Stimulated activated CD4-positive, alpha-beta T cell treated with anti-CD3 and anti-CD28 coated beads, Interleukin-4, amount 100 ng/mL, for 1 hour (primary cell): ENCODE measurements at regions not wholly inside any gene's neighbourhood (a gene's known extent, or its start where the extent isn't known, plus 50 kb on each side); places are given as distances from the start of the nearest gene placed in this dataset.

Experiments
- DNase-seq: peaks from one replicate; pipeline ENCODE4 v3.0.0-alpha.2; 2020

- DNase-seq, result no peak
Measured at GRCh38 chr13:109509154-109509900, 277.1 kb downstream of the IRS2 start.

- DNase-seq, result no peak
Measured at GRCh38 chr13:109500146-109500773, 286.1 kb downstream of the IRS2 start.

GRCh38 chr13:109497917-109498316, 288.5 kb downstream of the IRS2 start:
- DNase-seq, result no peak

GRCh38 chr13:109496216-109496615, 290.2 kb downstream of the IRS2 start:
- DNase-seq, result no peak

- DNase-seq, result no peak
Measured at GRCh38 chr13:109494925-109495369, 291.4 kb downstream of the IRS2 start.

- no peak for DNase-seq
Measured at GRCh38 chr13:109485136-109485794, 301.1 kb downstream of the IRS2 start.

GRCh38 chr13:109483284-109483683, 303.1 kb downstream of the IRS2 start:
- DNase-seq, result no peak

GRCh38 chr13:109481040-109481439, 305.3 kb downstream of the IRS2 start:
- DNase-seq, result no peak

- no peak for DNase-seq
Measured at GRCh38 chr13:109480011-109480955, 306.1 kb downstream of the IRS2 start.

GRCh38 chr13:109479534-109479933, 306.8 kb downstream of the IRS2 start:
- DNase-seq, result no peak

- DNase-seq, result no peak
Measured at GRCh38 chr13:109476001-109476400, 310.4 kb downstream of the IRS2 start.

GRCh38 chr13:109468123-109468522, 318.3 kb downstream of the IRS2 start:
- no peak for DNase-seq

- DNase-seq, result no peak
Measured at GRCh38 chr13:109465148-109465547, 321.2 kb downstream of the IRS2 start.

- DNase-seq, result no peak
Measured at GRCh38 chr13:109454167-109454917, 332.0 kb downstream of the IRS2 start.

- no peak for DNase-seq
Measured at GRCh38 chr13:109451726-109452125, 334.7 kb downstream of the IRS2 start.

- no peak for DNase-seq
Measured at GRCh38 chr13:109448629-109449028, 337.8 kb downstream of the IRS2 start.

GRCh38 chr13:109447667-109448066, 338.7 kb downstream of the IRS2 start:
- no peak for DNase-seq

- no peak for DNase-seq
Measured at GRCh38 chr13:109440320-109440719, 346.1 kb downstream of the IRS2 start.

- DNase-seq, result no peak
Measured at GRCh38 chr13:109439813-109440212, 346.6 kb downstream of the IRS2 start.

GRCh38 chr13:109436841-109437240, 349.5 kb downstream of the IRS2 start:
- DNase-seq, result no peak

- DNase-seq, result no peak
Measured at GRCh38 chr13:109436055-109436622, 350.2 kb downstream of the IRS2 start.

GRCh38 chr13:109431217-109431616, 355.2 kb downstream of the IRS2 start:
- DNase-seq, result no peak
